ENCODE measurements at regions not wholly inside any gene's neighbourhood (a gene's known extent, or its start where the extent isn't known, plus 50 kb on each side); places are given as distances from the start of the nearest gene placed in this dataset.

DNA sequence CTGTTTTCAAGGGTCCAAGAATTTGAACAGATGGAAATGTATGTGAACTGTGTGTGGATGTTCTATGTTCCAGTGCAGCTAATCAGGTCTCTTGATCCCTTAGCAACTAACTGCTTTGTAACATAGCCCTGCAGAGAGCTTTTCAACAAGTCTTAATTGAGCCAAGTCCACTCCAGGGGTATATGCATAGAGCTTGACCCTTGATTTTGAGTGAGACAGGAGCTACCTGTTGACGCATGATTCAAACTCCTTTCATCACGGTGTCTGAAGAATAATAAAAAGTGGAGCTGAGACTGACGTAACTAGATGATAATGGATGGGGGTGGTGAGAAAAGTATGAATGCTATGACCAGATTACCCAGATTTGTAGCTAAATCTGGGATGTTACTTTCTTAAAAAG lies 93.3 kb upstream of the CCDC54 start:
- TF ChIP-seq POLR2A (IDR thresholded peaks at IDR 0.05): no peak
- TF ChIP-seq, protein P1, sequence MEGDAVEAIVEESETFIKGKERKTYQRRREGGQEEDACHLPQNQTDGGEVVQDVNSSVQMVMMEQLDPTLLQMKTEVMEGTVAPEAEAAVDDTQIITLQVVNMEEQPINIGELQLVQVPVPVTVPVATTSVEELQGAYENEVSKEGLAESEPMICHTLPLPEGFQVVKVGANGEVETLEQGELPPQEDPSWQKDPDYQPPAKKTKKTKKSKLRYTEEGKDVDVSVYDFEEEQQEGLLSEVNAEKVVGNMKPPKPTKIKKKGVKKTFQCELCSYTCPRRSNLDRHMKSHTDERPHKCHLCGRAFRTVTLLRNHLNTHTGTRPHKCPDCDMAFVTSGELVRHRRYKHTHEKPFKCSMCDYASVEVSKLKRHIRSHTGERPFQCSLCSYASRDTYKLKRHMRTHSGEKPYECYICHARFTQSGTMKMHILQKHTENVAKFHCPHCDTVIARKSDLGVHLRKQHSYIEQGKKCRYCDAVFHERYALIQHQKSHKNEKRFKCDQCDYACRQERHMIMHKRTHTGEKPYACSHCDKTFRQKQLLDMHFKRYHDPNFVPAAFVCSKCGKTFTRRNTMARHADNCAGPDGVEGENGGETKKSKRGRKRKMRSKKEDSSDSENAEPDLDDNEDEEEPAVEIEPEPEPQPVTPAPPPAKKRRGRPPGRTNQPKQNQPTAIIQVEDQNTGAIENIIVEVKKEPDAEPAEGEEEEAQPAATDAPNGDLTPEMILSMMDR (IDR thresholded peaks at IDR 0.05): no peak
